ENCODE measurements at regions not wholly inside any gene's neighbourhood (a gene's known extent, or its start where the extent isn't known, plus 50 kb on each side); places are given as distances from the start of the nearest gene placed in this dataset.

- ChIA-PET CTCF (no interaction called here), POLR2A (no interaction called here)
- Mint-ChIP-seq H3K27ac (no peak overlapping the region), H3K9me3 (peaks cover 6% of the 10 kb centered on the region), H3K27me3 (ENCODE audit: low read depth) (no peaks in the 10 kb centered on the region), H3K4me1 (peaks cover 5% of the 10 kb centered on the region), H3K36me3 (peaks cover 4% of the 10 kb centered on the region; the same call in 1 of the 2 replicates), H3K4me3 (no peak overlapping the region)
- DNase-seq (ENCODE audit: low spot score) (no peak), ATAC-seq (no peak)
- TF ChIP-seq HMGA2 (CRISPR knock-in tag; IDR thresholded peaks at IDR 0.05) = peak; percentile 43
- no peak for TF ChIP-seq CTCF (IDR thresholded peaks at IDR 0.05)
These were observed 357.0 kb downstream of the ZIC4 start for GRCh38 chr3:147049305-147049704.

DNA sequence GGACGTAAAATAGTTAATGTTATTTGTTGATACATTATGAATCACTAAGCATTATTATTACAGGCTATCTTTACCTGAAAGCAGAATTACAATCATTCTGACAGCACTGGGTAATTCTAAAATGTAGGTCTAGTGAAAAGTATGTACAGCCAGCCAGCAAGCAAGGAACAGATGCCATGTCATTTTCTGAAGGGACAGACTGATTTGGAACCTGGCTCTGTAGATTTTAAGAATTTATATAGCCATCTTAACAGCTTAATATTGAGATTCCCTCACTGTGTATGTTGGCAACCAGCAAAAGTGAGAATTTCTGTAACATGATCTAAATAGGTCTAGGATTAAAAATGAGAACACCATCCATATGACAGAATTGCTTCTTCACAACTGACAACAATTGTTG, 359.4 kb downstream of the ZIC4 start:
- TF ChIP-seq ZNF396 (CRISPR knock-in tag; IDR thresholded peaks at IDR 0.05; ENCODE audit: borderline replicate concordance) (no peak), ZNF532 (CRISPR knock-in tag; IDR thresholded peaks at IDR 0.05; ENCODE audit: borderline replicate concordance) (no peak), ZSCAN18 (CRISPR knock-in tag; IDR thresholded peaks at IDR 0.05) (no peak), TP53 (CRISPR knock-in tag; IDR thresholded peaks at IDR 0.05) (no peak), SOX15 (CRISPR knock-in tag; IDR thresholded peaks at IDR 0.05) (no peak), CBFB (CRISPR knock-in tag; IDR thresholded peaks at IDR 0.05; ENCODE audit: low read depth) (no peak), MAX (CRISPR knock-in tag; IDR thresholded peaks at IDR 0.05) (no peak), NR2C2 (CRISPR knock-in tag; IDR thresholded peaks at IDR 0.05) (no peak), PREB (CRISPR knock-in tag; IDR thresholded peaks at IDR 0.05; ENCODE audit: borderline replicate concordance) (no peak), JAZF1 (CRISPR knock-in tag; IDR thresholded peaks at IDR 0.05) (no peak), KAT7 (CRISPR knock-in tag; IDR thresholded peaks at IDR 0.05; ENCODE audit: borderline replicate concordance) (no peak), TCF7 (CRISPR knock-in tag; IDR thresholded peaks at IDR 0.05; ENCODE audit: low read depth) (no peak), FOXP1 (CRISPR knock-in tag; IDR thresholded peaks at IDR 0.05; ENCODE audit: borderline replicate concordance) (no peak)
- TF ChIP-seq, protein P1, sequence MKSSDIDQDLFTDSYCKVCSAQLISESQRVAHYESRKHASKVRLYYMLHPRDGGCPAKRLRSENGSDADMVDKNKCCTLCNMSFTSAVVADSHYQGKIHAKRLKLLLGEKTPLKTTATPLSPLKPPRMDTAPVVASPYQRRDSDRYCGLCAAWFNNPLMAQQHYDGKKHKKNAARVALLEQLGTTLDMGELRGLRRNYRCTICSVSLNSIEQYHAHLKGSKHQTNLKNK (CRISPR knock-in tag; IDR thresholded peaks at IDR 0.05) = no peak
- TF ChIP-seq, protein P2, sequence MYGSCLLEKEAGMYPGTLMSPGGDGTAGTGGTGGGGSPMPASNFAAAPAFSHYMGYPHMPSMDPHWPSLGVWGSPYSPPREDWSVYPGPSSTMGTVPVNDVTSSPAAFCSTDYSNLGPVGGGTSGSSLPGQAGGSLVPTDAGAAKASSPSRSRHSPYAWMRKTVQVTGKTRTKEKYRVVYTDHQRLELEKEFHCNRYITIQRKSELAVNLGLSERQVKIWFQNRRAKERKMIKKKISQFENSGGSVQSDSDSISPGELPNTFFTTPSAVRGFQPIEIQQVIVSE (CRISPR knock-in tag; IDR thresholded peaks at IDR 0.05; ENCODE audit: borderline replicate concordance) = no peak
- TF ChIP-seq, protein P3, sequence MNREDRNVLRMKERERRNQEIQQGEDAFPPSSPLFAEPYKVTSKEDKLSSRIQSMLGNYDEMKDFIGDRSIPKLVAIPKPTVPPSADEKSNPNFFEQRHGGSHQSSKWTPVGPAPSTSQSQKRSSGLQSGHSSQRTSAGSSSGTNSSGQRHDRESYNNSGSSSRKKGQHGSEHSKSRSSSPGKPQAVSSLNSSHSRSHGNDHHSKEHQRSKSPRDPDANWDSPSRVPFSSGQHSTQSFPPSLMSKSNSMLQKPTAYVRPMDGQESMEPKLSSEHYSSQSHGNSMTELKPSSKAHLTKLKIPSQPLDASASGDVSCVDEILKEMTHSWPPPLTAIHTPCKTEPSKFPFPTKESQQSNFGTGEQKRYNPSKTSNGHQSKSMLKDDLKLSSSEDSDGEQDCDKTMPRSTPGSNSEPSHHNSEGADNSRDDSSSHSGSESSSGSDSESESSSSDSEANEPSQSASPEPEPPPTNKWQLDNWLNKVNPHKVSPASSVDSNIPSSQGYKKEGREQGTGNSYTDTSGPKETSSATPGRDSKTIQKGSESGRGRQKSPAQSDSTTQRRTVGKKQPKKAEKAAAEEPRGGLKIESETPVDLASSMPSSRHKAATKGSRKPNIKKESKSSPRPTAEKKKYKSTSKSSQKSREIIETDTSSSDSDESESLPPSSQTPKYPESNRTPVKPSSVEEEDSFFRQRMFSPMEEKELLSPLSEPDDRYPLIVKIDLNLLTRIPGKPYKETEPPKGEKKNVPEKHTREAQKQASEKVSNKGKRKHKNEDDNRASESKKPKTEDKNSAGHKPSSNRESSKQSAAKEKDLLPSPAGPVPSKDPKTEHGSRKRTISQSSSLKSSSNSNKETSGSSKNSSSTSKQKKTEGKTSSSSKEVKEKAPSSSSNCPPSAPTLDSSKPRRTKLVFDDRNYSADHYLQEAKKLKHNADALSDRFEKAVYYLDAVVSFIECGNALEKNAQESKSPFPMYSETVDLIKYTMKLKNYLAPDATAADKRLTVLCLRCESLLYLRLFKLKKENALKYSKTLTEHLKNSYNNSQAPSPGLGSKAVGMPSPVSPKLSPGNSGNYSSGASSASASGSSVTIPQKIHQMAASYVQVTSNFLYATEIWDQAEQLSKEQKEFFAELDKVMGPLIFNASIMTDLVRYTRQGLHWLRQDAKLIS (CRISPR knock-in tag; IDR thresholded peaks at IDR 0.05; ENCODE audit: borderline replicate concordance) = no peak
- DNase-seq (ENCODE audit: low spot score) (no peak), ATAC-seq (no peak)
- Mint-ChIP-seq H3K27ac (no peak overlapping the region), H3K4me1 (peaks cover 5% of the 10 kb centered on the region), H3K4me3 (no peak overlapping the region), H3K27me3 (ENCODE audit: low read depth) (no peaks in the 10 kb centered on the region), H3K9me3 (no peaks in the 10 kb centered on the region), H3K36me3 (no peaks in the 10 kb centered on the region)
- ChIA-PET CTCF (no interaction called here), POLR2A (no interaction called here)

Data from WTC11 (cell line).